ENCODE measurements at regions not wholly inside any gene's neighbourhood (a gene's known extent, or its start where the extent isn't known, plus 50 kb on each side); places are given as distances from the start of the nearest gene placed in this dataset.

GRCh38 chr14:65805113-65805473, 392.6 kb downstream of the FUT8 start:
- TF ChIP-seq CTCF (IDR thresholded peaks at IDR 0.05; ENCODE audit: borderline replicate concordance, extremely low read depth, low read length, poor library complexity, severe bottlenecking) (no peak), EZH2 (IDR thresholded peaks at IDR 0.05; ENCODE audit: borderline replicate concordance, low read depth, low read length, severe bottlenecking) (no peak)
